AG08396 (cell line): ENCODE measurements at regions not wholly inside any gene's neighbourhood (a gene's known extent, or its start where the extent isn't known, plus 50 kb on each side); places are given as distances from the start of the nearest gene placed in this dataset.

Experiments
- DNase-seq: peaks from one replicate; pipeline ENCODE4 v3.0.0; 2012; ENCODE audit warnings: low spot score, mixed read lengths

DNA sequence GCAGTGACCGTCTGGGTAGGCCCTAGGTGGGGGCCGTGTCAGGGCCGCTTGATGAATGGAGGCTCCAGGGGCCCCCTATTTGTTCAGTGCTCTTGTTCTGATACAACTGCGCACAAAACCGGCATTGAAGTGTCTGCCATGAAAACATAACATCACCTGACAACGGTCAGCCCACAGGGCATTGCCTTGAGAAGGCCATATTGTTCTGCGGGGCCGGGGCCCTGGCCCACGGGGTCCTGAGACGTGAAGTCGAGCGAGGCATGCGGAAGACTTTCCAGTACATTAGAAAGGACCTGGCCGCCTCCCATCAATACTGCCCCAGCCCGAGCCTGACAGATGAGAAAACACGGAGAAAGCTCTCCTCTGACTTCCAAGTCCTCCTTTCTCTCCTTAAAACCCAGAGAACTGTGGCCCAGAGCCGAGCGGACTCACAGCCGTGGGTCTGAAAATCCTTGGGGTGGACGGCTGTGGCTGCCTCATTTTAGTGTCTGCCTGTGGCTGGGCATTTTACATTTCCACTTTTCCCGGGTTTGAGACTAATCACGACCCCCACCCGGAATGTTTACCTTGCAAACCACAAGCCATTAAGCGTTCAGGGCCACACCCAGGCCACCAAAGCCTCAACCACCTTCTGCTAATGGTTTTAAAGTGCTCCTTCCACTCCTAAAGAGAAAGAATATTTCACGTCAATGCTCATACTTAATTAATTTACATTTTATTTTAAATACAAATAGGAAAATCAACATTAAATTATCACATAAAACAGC, 391.0 kb upstream of the IRX2 start:
- no peak for DNase-seq

DNA sequence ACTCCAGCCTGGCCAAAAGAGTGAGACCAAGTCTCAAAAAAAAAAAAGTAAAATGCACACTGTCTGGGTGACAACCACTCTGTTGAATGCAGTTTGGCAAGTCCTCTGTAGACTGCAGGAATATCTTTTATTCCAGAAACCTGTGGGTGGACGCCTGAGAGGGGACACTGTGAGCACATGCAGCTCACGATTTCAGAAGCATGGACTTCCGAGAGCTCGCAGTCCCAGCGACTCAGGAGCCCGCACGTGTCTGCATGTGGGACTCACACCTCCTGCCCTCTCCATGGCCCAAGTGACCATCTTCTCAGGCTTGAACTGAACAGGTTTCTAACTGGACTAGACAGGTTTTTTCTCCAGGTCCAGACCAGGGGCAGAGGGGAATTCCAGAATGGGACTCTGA, 388.6 kb upstream of the IRX2 start:
- DNase-seq: no peak

DNA sequence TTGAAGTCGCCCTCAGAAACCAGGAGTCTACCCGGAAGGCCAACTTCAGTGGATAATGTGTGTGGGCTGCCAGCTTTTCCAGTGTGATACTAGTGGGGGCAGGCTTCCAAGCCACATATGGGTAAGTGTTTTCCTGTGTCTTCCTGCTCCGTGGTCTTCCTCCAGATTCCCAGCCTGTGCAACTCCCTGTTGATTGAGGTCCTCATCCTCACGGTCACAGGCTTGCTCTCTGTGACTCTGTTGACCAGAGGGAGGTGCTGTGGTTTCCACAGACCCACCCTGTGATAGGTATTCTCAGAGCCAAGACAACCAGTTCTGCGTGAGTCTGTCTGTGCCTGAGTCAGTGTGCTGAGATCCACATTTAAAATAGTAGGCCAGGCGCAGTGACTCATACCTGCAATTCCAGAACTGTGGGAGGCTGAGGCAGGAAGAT, 388.0 kb upstream of the IRX2 start:
- DNase-seq: no peak

DNA sequence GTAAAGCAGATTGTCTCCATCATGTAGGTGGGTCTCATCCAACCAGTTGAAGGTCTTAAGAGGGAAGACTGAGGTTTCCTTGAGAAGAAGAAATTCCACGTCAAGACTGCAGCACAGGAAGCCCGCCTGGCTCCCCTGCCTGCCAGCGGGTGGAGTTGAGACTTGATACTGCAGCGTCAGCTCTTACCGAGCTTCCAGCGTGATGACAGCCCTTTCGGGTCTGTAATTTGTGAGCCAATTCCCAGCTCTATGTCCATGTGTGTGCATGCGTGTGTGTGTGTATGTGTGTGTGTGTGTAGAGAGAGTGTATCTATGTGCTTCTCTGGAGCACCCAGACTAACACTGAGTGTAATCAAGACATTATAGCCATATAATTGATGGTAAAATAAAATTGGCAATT, 379.7 kb upstream of the IRX2 start:
- no peak for DNase-seq

DNA sequence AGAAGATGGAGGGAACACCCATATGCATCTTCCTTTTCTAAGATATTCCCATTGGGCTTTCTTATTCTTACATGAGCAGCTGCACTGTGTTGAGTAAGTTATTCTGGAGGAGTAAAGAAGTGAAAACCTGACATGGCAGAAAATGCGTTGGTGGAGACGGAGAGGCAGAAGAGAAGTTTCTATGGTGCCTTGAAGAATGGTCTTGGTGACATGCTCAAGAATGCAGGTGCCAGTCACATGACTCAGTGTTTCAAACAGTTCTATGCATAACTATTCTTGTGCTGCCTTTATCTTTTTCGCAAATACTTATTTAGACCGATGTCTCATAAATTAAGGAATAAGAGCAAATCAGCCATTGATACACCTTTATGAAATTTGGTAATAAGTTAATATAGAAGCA, 377.8 kb upstream of the IRX2 start:
- DNase-seq: no peak

DNA sequence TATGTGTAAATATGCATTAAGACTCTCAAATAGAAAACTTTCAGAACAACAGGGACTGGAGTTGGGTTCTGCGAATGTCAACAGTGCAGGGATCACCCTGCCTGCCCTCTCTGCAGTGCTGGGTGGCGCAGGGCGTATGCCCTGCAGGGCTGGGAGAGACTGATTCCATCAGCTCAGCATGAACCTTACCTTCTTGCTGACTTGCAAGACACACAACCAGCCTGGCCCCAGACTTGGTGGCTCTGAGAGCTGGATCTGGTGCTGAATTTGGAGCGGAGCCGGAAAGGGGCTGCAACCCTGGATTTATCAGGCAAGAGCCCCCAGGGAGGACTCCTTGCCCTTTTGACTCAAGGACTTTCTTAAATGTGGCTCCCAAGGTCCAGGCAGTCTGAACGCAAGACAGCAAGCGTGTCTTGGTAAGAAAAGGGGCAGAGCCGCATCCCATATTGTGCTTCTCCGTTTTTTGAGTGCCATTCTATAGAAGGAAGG, 376.0 kb upstream of the IRX2 start:
- no peak for DNase-seq

DNA sequence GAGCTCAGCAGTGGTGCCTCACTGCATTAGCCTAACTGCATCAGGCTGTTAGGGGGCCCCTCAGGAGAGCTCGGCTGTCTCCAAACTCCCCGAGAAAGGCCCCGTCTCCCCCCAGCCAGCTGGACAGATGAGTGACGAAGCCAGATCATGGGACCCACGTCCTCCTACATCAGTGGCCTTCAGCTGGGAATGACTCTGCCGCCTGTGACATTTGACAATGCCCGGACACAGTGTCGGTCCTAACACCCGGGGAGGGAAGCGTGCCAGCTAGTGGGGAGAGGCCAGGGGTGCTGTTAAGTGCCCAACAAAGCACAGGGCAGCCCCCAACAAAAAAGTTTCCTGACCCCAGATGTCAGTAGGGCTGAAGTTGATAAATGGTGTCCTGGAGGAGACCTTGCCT, 375.2 kb upstream of the IRX2 start:
- DNase-seq: no peak

DNA sequence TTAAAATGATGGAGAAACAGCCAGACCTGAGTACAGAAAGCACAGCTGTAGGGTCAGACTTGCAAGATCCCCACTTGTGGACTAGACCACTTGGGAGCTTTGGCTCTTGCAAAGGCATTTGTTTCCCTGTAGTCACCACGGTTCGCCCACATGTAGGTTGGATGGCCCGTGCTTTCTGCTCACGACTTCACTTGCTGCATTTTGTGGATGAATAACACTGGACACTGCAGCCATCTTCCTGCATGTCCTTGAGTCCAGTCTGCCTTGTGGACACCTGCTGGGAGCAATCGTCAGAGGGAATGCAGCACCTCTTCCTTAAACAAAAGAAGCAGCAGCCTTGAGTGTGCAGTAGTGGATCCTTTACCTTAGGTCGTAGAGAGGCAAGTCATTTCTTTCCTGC, 372.9 kb upstream of the IRX2 start:
- no peak for DNase-seq

DNA sequence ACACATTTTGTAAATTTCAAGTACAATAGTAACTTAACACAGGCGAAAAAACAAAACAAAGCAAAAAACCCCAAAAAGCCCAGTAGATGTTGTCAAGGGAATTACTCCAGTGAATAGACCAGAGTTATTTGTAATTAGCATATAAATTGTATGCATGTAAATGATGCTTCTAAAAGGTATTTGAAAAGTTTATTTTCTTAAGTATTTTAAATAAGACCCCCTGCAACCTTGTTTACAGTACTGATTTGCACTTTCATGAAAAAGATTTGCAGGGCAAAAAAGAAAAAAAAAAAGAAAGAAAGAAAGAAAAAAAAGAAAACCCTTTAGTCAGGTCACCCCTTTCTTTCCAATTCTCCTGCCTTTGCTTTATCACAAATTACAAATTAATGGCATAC, 372.3 kb upstream of the IRX2 start:
- no peak for DNase-seq

DNA sequence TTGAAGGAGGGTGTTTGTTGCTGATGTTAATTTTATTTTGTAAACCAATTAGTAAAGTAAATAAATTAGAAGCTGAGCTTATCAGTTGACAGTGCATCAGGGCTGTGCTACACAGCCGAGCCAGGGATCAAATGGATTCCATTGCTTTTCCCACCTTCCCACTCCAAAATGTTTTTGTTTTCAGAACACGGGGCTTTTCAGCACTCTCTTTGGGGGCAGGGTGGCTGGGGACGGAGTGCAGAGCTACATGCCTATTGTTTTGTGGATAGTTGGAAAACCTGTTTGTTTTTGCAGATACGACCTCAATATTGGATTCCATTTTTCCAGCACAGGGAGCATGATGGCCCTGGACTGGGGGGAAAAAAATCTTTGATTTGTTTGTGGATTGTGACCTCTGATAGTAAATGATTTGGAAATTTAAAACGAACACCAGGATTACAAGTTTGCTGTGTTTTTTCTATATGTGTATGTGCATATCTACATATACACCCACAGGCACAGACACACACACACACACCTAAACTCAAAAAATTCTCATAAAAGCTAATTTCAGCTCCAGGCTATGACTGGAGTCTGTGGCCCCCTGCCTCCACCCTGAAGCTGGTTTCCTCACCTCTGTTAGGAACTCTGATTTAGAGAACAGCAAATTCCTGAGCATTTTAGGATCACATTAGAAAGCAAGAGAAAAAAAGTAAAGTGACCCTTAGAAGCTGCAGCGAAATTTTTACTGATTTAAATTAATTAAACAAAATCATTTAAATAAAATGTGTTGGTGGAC, 371.7 kb upstream of the IRX2 start:
- DNase-seq: no peak

DNA sequence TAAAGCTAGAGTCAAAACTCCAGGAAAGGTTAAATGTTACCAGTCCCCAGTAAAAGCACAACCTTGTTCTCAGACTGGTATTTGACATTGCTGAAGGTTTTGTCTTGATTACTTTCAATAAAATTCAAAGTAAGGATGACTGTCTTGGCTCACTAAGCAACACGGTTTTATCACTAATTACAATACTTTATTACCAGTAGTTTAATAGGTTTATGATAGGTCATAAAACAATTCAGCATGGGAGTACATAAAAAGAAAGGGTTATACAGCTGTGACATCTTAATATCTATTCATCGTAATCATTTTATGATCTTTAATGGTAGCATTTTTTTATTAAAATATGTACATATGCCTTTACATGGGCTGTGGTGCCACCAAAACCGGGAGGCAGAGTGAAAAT, 370.7 kb upstream of the IRX2 start:
- DNase-seq: no peak

DNA sequence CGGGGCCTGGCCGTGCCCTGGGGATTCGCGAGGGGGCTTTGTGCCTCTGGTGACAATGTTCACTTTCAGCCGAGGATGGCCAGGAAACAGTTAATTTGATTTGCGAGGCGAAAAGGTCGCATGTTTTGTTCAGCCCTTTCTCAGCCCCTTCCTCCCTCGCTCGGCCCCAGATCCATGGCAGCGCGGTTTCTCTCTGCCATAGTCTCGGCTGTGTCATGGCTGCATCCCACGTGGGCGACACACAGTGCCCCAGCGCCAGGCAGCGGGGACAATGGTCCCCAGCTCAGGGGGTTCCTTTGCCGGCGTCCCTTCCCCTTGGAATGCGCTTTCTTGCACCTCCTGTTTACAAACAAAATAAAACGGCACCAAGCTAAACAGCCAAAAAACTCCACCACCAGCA, 370.3 kb upstream of the IRX2 start:
- no peak for DNase-seq

DNA sequence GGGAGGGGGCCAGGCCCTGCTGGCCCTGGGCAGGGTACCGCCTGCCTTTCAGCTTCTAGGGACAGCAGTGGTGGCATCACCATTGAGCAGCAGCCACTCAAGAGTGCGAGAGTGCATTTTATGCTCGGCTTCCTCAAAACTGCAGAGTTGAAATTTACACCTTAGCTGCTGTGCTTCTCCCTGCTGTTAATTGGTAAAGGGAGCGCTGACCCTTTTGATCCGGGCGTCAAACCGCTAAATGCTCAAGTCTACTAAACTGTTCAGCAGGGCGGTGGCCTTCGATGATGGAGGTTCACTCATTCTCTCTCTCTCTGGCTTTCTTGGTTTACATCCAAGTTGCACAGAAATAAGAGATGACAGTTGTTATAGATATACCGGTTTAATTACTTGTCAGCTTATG, 368.6 kb upstream of the IRX2 start:
- DNase-seq: no peak

DNA sequence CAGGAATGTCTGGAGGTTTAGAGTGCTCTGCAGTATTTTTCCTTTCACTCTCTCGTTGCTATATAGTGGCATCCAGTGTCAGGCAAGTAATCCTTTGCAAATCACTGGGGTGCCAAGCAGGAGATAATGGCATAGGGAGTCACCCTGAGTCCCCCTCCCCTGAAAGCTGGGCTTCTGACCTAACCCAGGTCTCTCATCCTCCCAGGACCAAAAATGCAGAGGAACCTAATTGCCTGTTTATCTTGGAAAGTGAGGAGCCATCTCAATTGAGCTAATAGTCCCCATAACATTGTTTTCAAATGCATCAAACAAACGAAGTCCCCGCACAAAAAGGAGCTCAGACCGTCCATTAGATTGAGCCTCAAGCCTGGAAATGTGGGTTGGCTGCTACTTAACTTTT, 368.0 kb upstream of the IRX2 start:
- no peak for DNase-seq

DNA sequence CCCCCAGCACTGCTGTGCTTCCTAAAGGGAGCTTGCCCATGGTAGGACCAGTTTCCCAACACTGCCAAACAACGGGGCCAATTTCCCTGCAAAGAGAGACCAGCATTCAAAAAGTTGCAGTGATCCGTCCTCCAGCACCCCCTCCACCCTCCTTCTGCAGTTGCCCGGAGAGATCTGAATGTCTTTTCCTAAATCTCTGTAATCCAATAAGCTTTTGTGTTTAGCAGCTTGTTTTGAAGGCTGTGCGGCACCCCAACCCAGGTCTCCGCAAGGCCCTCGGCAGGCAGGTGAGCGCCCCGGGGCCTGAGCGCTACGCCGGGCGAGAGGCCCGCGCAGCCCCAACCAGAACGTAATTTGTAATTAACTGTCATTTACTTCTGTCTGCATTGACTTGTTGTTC, 366.9 kb upstream of the IRX2 start:
- no peak for DNase-seq

DNA sequence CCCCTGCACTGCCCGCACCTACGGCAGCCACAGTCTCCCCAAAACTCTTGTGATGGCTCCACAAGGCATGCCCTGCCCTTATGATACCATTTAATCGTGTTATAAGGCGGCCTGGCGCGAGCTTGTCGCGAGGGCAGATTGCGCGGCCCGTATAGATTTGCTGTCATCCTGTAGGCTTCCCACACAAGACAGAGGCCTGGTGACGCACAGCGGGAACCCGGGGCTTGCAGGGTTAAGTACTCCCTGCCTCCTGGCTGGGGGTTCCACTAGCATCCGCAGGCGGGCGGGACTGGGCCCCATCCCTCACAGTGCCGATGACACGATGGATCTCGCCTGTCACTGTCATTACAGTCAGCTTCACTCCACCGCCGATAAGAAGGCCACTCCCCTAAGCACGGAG, 364.9 kb upstream of the IRX2 start:
- DNase-seq: no peak

DNA sequence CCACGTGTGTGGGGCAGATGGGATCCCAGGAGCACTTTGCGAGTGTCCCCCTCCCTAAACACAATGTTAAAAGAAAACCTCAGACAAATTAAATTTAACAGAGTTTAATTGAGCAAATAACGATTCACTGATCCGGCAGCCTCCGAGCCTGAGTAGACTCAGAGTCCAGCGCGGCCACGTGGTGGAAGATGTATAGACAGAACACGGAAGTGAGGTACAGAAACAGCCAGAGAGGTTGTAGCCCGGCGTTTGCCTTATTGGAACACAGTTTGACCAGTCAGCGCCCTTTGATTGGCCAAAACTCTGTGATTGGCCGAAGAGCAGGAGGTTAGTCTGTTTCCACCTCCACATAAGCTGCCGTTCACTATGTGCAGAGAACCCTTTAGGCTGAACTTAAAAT, 363.0 kb upstream of the IRX2 start:
- no peak for DNase-seq

DNA sequence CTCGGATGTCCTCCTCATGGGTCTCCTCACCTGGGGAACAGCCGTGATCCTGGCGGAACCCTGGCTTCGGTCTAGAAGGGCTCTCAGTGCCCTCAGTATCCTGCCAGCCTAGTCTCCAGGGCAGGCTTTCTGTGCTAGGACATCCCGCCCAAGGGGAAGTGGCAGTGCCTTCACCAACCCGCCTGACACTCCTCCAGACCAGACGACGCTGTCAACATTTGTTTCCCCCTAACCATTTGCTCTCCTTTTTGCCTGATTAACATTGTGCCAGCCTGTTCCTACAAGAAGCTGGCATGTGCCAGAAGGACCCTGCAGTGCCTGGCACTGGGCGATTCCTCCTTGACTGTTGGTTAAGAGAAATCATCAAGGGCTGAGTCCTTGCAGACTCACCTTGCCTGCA, 358.9 kb upstream of the IRX2 start:
- no peak for DNase-seq

DNA sequence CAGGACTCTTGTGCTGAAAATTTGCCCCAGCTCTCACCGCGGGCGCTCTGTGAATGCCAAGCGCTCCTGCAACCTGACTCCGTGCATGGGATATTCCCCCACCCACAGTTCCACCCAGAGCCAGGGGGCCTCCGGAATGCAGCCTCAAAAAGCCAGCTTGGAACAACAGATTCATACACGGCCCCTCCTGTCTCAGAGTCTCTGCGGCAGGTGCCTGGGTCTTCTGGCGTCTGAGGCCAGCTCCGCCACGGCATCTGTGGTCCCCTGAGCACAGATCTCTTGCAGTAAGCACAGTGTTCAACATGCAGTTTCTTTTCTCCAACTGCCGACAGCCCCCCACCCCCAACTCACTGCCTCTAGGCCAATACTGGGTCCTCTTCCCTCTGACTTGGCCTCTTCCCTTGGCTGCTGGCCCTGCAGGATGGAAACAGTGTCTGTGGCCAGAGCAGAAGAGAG, 355.7 kb upstream of the IRX2 start:
- no peak for DNase-seq

DNA sequence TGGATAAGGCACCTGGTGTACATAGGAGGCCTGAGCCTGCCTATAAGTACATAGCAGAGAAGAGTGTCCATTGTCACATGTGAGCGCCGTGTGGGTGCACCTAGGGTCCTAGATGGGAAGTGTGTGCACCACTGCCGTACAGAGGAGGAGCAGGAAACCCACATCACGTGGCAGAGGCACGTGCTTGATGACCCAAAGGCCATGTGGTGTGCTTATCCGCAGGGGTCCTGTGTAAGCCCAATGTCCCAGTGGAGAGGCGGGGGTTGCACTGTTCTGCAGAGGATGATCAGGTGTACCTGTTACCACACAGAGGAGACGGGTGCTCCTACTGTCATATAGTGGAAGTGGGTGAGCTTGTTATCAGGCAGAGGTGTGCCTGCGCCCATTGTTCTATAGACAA, 354.1 kb upstream of the IRX2 start:
- DNase-seq: no peak

DNA sequence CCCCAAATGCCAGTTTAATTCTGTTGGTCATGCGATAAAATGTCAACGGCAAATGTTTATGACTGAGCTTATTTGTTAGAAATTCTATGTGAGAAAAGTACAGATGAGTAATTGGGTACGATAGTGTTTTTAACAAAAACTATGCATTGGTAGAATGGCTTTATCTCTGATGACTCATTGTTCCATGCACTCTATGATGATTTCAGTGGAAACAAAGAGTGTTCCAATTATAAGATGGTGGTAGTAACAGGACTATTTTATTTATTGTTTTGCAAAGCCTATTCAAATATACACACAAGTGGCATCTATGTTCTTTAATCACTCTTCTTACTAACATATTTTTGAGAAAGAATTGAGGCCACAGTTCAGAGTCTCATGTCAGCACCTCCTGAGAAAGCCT, 353.7 kb upstream of the IRX2 start:
- DNase-seq: no peak

DNA sequence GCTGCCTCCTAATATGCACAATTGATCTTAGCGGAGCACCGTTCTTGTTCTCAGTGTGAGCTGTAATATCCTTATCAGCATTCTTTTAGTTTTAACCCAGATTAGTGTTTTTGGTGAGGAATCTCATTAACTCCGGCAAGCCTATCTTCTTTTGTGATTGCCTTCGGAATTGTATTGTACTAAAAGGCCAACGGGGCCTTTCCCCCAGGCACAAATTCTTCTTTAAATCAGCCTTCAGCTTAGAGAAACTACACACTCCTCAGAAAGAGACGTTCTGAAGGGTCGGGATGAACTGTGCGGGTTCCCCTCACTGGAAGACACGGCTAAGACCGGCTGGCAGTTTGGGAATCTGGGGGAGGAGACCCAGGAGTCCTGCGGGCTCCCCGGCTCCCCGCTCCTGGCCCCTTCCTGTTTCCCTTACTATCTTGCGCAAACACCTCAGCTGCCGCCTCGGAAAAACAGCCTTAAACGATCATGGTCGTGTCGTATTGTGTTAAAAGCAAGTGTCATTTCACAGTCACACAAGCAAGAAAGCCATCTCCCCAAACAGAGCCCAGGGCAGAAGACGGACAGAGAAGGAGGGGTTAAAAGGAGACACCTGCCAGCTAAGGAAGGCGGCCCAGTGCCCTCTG, 353.1 kb upstream of the IRX2 start:
- no peak for DNase-seq

DNA sequence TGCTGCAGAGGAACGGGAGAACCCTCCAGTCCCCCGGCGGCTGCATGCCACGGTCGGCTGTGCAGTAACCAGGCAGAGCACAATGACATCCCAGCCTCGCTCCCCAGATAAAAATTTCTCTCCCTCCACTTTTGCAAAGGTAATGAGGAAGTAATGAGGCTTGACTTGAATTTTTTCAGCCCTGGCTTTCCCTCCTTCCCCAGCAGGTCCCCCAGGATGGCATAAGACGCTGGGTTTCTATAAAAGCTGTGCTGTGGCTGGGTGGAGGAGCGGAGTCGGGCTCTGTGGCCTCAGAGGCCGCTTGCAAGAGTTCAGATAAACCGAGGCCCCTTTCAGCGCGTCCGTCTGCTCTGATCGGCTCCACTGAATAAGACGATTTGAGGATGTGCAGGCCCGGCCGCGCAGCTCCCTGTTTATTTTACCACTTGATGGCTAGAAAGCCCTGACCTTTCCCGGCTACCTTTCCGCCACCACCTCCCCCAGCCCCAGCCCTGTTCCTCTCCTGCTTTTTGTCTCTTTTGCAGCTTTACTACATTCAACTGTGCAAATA, 351.9 kb upstream of the IRX2 start:
- no peak for DNase-seq
